GM19328 (cell line): ENCODE measurements at regions not wholly inside any gene's neighbourhood (a gene's known extent, or its start where the extent isn't known, plus 50 kb on each side); places are given as distances from the start of the nearest gene placed in this dataset.
"Not testable (repeated sequence)": the region's sequence is repeated elsewhere in the genome, so short reads cannot be mapped to it uniquely, and the experiment has no call there.

Source experiments
- ATAC-seq: cut with Tn5 transposase; IDR thresholded peaks from one replicate; pipeline ENCODE4 v1.9.1; 2021; ENCODE audit warnings: mild to moderate bottlenecking, moderate library complexity; ENCODE audit not compliant: unreplicated experiment

DNA sequence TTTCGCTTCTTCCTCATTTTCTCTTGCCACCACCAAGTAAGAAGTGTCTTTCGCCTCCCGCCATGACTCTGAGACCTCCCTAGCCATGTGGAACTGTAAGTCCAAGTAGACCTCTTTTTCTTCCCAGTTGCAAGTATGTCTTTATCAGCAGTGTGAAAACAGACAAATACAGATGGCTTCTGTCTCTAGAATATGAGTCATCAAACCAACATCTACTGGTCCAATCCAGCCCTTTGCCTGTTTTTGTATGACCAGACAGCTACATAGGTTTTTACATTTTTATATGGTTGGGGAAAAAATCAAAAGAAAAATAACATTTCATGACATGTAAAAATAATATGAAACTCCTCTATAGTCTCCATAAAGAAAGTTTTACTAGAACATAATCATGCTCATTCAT lies 118.7 kb upstream of the PTPRG start:
- ATAC-seq = no peak

DNA sequence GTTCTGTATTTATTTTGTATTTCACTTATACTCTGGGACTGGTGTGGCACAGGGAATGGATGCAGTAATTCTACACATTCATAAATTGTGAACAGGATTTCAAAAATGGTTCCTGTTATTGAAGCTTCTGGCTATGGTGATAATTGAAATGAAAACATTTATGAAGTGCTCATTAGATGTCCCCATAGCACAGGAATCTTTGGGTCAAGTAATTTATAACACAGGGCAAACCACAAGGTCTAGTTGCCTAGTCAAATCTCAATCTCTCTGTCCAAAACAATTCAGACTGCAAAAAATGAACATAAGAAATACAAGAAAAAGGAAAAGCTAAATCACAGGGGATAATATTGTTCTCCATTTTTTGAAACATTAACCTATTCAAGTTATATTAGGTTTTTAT lies 117.5 kb upstream of the PTPRG start:
- ATAC-seq = no peak

DNA sequence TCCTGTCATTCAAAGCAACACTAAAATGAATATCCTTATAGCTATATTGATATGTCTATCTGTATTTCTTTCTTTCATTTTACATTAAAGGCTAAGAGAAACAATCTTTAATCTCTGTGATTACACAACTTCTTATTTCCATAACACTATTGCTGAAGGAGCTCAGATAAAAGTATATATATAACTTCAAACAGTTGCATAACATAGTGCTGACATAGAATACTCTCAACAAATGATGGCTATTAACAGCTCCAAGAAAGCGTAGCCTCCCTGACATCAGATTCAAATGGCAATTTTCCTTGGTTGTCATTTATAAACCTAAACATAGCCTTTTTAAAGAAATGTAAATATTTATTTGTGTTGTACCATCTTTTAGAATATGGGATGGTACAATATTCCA lies 116.6 kb upstream of the PTPRG start:
- ATAC-seq = no peak

DNA sequence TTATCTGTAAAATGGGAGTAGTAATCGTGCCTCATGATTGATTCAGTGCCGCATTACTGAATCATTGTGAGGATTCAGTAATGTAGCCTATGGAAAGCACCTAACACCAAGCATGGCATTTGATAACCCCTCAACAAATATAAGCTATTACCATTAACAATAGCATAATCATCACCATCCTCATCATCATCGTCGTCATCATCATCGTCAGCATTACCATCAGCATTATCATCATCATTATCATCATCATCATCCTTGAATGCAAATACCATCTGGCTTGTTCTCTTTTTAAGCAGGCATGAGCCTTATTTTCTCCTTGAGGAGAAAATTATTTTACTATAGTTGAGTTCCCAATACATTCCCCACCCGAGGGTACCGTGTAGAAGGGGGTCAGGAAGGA lies 115.4 kb upstream of the PTPRG start:
- no peak for ATAC-seq

DNA sequence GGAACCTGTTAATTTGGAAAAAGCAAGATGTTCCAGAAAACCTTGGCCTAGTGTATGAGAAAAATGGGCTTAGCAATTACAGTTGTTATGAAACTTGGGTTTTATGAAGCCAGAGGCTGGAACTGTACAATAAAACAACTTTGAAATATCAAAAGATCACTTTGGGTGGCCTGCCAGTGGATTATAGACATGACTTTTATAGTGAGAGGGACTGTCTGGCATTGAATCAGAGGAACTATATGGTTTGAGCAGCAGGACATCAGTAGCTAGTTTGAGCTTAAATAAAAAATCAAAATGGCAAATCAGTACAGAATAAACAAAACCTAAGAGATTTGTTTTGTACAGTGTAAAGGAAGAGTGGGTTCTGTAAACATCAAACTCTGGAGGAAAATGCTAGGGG lies 115.0 kb upstream of the PTPRG start:
- ATAC-seq = no peak

DNA sequence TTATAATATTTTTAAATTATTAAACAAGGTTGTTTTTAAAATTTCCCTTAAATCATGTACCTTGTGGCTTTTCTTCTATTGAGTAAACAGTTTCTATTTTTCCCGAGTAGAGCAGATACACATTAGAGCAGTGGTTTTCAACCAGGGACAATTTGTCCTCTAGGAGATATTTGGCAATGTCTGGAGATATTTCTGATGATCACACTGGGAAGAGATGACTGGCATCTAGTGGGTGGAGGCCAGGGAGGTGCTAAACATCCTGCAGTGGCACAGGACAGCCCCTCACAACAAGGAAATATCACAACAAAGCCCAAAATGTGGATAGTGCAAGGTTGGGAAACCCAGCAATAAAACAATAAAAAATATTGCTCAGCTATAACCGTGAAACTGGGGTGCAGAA lies 113.0 kb upstream of the PTPRG start:
- no peak for ATAC-seq

DNA sequence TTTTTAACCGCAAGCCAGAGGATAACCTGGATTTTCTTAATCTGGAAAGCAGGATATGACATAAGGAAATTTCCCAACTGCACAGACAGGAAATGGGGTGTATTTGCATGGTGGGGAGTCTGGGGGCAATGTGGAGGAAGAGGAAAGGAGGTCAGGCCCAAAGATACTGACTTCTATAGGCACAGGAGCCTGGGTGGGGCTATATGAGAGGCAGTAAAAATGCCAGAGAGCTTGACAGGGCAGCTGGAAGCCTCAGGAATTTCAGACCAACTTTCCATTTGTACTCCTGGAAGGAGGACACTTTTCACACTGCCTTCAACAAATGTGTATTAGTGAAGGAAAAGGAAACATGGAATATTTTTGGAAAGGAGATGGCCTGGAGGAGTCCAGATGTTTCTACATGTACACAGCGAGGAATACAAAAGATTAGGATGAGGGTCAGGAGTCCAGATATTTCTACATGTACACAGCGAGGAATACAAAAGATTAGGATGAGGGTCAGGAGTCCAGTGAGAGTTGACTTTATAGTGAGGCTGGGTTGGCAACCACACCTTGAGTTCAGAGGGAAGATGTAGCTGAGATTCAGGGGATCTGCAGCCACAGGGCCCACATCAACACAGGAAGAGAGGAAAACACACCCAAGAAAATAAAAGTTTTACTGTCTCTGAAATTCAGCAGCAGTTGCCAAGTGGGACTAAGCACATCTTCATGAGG lies 111.9 kb upstream of the PTPRG start:
- no peak for ATAC-seq

DNA sequence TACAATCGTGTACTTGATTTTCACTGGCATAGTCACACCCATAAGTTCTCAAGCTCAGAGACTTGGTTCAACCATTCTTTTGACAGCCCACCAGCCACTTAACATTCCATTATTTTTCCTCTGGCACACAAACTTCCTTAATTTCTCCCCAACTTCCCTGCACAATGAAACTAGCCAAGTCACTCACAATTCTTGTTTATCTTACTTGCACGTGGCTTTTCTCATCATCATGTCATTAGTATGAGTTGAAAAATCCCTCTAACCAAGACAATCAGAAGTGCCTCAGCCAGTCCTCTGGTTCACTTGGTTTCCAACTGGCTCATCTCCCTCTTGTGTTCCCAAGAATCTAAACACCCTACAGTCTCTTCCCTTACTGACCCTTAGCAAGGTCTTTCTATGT lies 110.5 kb upstream of the PTPRG start:
- no peak for ATAC-seq

DNA sequence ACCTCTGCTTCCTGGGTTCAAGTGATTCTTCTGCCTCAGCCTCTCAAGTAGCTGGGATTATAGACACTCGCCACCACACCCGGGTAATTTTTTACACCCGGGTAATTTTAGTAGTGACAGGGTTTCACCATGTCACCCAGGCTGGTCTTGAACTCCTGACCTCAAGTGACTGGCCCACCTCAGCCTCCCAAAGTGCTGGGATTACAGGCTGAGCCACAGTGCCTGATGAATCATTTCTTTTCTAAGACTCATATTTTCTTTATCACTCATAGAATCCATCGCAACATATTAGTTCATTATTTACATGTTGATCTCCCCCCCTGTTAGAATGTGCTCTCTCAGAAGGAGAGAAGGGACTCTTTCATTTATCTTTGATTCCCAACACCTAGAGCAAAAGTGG lies 109.5 kb upstream of the PTPRG start:
- no peak for ATAC-seq

DNA sequence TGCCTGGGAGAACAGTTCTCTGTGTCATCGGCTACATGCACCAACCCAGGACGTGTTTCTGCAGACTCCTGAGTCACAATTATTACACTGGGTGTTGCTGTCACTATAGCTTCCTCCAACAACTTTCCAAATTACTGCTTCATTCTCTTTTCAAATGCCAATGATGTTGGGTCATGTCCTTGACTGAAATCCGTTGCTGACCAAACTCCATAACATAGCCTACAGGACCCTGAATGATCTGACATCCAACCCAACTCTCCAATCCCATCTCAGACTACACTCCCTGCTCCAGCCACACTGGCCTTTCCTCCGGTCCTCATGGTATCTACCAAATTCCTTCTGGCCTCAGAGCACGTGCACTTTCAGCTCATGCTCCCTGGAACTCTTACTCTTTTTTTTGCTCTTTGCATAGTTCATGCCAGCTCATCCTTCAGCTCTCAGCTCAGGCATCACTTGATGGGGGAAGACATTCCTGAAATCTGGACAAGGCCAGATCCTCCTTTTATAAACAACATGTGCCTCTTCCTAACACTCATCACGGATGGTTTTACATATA lies 108.8 kb upstream of the PTPRG start:
- no peak for ATAC-seq

DNA sequence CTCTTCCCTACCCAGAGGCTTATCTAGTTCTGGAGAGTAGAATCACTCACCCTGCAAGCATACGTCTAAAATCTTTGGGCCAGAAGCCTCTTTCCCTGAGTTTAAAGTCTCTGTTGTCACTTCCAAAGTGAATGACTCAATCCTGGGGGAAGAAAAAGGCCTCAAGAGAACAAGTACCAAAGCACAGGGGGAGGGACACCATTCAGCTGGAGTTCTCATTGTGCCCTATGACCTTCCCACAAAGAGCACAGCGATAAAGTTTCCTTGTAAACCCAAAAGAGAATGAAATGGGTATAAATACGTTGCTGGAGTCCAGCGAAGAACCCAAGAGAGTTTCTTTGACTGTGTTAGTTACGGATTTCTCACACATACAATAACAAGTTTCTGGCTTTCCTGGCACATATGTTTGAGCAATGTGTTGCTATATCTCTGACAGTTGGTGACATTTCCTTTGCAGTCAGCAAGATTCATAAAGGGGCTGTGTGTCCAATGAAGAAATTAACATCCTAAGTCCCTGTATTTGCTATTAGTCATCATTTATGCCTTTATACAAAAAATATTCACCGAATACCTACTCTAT lies 107.3 kb upstream of the PTPRG start:
- no peak for ATAC-seq

DNA sequence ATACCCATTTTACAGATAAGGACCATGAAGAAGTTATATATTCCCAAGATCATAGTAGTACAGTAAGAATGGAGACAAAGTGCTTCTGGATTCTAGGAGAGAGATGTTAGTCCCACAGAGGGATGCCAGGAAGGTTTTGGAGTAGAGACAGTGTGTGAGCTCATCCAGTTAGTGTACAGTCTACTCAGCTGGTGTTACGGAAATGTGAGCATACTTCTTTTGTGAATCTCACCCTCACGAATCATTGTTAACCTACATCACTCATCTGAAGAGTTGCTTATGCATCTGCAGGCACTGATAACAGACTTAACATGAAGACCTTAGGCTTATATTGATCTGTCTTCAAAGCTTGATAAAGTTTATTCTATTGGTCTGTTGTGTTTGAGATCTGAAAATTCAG lies 106.6 kb upstream of the PTPRG start:
- ATAC-seq = no peak

DNA sequence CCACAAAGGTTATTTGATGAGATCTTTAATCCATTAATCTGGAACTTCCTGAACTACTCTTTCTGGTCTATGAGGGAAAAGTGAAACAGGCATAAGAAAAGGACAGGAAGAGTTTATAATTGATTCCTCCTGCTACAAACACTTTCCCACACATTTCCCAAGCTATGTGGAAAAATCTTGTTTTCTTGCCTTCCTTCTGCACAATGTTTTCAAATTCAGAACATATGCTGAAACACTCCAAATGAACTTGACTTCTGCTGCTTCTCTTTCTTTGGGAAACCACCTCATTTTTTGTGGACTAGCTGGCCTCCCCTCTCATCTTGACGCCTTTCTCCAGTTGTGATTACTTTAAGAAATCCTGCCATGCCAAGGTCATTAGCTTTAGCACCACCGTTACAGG lies 100.7 kb upstream of the PTPRG start:
- no peak for ATAC-seq

DNA sequence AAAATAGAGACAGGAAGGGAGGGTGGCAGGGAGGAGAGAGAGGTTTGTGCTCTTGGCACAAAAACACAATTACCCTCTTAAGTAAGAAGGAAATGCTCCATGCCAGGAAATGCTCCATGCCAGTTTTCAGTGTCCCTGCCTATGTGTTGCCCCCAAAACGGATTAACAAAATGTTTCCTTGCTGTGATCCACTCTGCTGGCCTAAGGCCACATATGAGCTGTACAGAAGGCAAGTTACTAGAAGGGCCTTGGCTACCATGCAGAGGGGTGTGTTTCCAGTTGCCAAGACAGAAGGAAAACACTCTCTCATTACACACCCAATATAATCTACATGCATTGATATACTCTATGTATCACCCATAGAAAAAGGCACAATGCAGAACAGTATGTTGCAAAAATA lies 98.2 kb upstream of the PTPRG start:
- ATAC-seq = no peak

DNA sequence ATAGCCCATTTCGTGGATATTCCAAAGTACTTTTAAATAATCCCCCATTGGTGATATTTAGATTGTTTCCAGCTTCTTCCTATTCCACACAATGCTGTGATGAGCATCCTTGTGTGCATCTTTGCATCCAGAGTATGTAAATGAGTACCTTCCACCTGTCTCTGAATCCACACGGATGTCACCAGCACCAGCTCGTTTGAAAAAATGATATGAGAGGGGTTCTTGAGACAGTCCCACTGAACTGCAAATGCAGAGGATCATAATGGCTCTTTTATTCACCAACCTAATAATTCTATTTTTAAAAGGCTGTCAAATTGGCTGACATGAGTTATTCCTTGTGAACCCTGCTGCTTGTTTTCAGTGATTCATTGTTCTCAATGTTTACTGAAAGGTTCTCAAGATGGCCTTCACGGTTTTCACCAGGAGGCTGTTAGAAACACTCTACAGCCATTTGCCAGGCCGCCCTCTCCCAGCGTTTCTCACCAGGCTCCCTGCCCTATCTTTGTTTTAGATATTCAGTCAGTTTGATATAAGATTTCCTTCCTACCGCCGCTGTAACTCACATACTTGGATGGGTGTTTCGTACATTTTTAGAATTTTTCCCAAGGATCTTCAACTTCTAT lies 96.7 kb upstream of the PTPRG start:
- ATAC-seq = no peak

DNA sequence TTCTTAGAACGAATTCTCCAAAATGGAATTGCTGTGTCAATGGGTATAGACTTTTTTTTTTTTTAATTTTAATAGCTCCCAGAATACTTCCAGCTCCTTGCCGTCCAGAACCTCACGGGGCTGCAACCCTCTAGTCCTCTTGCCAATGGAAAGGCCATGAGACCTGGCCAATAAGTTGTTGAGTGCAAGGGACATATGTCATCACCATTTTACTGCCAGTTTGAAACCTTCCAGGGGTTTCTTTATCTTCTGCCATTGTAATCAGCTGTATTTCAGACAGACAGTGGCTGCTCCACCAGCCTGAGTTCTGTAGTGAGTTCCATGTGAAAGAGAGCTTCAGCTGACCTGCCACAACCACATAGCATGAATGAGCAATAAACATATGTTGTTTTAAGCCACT lies 95.0 kb upstream of the PTPRG start:
- ATAC-seq = no peak

DNA sequence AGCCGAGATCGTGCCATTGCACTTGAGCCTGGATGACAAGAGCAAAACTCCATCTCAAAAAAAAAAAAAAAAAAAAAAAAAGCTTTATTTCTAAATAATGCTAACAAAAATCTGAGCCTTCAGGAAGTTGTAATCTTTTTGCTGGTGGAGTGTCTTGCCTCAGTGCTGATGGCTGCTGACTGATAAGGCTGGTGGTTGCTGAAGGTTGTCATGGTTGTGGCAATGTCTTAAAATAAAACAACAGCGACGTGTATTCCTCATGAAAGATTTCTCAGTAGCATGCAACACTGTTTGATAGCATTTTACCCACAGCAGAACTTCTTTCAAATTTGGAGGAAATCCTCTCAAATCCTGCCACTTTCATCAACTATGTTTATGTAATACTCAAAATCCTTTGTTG lies 77.4 kb upstream of the PTPRG start:
- no peak for ATAC-seq

DNA sequence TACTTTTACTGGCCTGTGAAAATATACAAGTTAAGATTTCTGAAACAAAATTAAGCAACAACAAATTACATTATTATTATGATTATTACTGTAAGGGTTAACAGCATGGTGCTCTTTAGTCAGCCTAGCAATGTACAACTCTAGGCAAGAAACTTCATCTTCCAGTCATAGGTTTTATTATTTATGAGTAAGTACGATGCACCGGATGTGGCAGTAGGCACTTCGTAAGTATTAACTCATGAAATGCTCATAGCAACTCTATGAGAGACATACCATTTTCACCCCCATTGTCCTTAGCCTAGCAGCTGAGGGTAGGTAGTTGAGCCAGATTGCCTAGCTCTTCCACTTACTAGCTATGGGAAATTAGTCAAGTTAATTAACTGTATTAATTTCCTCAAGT lies 68.0 kb upstream of the PTPRG start:
- ATAC-seq = no peak

DNA sequence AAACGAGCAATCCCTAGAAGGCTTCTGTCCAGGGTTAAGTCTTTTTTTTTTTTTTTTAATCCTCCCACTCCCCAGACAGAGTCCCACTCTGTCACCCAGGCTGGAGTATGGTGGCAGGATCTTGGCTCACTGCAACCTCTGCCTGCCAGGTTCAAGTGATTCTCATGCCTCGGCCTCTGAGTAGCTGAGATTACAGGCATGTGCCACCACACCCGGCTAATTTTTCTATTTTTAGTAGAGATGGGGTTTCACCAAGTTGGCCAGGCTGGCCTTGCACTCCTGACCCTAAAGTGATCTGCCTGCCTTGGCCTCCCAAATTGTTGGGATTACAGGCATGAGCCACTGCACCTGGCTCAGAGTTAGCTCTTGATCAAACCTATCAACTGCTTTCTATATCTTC lies 67.1 kb upstream of the PTPRG start:
- not testable (repeated sequence) for ATAC-seq

DNA sequence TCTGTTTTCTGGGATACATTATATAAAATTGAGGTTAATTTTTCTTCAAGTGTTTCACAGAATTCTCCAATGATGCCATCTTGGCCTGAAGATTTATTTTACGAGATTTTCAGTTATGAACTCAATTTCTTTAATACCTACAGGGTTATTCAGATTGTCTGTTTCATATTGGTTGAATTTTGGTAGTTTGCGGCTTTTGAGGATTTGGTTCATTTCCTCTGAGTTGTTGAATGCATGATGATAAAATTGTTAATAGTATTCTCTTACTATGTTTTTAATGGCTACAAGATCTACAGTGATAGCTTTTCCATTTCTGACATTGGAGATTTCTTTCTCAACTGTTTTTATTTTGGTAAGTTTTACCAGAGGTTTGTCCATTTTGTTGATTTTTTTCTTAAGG lies 63.9 kb upstream of the PTPRG start:
- no peak for ATAC-seq

DNA sequence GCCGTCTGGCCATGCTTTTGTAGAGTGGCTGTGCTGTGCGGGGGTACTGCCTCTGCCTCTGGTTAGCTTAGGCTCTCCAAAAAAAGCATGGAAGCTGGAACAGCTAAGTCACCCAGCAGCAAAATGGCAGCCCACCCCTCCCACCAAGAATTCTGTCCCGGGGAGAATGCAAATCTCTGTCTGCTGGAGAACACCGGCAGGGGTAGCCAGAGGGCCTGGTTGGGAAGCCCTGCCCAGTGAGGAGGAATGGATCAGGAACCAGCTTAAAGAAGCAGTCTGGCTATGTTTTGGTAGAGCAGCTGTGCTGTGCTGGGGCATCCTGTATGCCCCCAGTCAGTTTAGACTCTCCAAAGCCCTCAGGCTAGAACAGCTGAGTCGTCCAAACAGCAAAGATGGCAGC lies 56.2 kb upstream of the PTPRG start:
- ATAC-seq = no peak

DNA sequence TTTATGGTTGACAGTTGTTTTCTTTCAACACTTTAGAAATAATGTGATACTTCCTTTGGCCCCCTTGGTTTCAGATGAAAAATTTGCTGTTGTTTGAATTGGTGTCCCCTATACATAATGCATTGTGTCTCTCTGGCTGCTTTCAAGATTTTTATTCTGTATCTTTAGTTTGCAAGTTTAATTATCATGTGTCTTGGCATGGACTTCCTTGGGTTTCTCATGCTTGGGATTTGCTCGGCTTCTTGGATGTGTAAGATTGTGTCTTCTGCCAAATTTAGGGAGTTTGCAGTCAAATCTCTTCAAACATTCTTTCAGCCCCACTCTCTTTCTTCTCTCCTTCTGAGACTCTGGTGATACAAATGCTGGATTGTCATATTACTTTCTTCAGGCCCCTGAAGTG lies 53.4 kb upstream of the PTPRG start:
- ATAC-seq = no peak
